Neural crest cell (in vitro differentiated cells): ENCODE measurements at regions not wholly inside any gene's neighbourhood (a gene's known extent, or its start where the extent isn't known, plus 50 kb on each side); places are given as distances from the start of the nearest gene placed in this dataset.

Source experiments
- DNase-seq: peaks from one replicate; pipeline ENCODE4 v3.0.0; 2021; ENCODE audit warnings: low read depth, mixed read lengths, low spot score
- H3K27ac Mint-ChIP-seq: one replicate; pipeline ENCODE4 v1.8.0; 2021; ENCODE audit warnings: mild to moderate bottlenecking, mixed read lengths; ENCODE audit not compliant: unreplicated experiment
- H3K27me3 Mint-ChIP-seq: 2 replicates; pipeline ENCODE4 v1.8.0; 2021; ENCODE audit warnings: low read depth, mild to moderate bottlenecking, mixed read lengths
- H3K36me3 Mint-ChIP-seq: 2 replicates; pipeline ENCODE4 v1.8.0; 2021; ENCODE audit warnings: low read depth, mild to moderate bottlenecking, mixed read lengths
- H3K4me1 Mint-ChIP-seq: 2 replicates; pipeline ENCODE4 v1.8.0; 2021; ENCODE audit warnings: mixed read lengths
- H3K4me3 Mint-ChIP-seq: one replicate; pipeline ENCODE4 v1.8.0; 2021; ENCODE audit warnings: mild to moderate bottlenecking, mixed read lengths
- H3K9me3 Mint-ChIP-seq: 2 replicates; pipeline ENCODE4 v1.8.0; 2021; ENCODE audit warnings: mixed read lengths
- TF ChIP-seq, protein P1 (sequence below): fragments of 200-600 bp; sonication (generic); conservative IDR thresholded peaks from 2 replicates; pipeline ENCODE4 v1.5.0; 2021; ENCODE audit warnings: antibody characterized with exemption, mild to moderate bottlenecking

DNA sequence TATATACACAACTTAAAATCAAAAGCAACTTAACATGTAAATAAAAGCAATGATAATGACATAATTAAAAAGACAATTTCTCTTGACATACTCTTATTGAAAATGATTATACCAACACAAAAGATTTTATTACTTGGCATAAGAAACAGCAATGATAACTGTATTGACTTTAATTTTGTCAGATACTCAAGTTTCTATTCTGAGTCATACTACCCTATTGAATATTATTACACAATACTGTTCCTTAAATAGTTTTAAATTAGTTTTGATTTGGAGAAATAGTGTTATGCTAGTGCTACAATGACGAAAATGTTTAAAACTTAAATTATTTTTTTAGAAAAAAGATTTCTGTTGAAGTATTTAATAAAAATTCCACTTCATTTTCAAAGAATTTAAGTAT is 1319.3 kb upstream of the C9orf72 start:
- TF ChIP-seq, protein P1, sequence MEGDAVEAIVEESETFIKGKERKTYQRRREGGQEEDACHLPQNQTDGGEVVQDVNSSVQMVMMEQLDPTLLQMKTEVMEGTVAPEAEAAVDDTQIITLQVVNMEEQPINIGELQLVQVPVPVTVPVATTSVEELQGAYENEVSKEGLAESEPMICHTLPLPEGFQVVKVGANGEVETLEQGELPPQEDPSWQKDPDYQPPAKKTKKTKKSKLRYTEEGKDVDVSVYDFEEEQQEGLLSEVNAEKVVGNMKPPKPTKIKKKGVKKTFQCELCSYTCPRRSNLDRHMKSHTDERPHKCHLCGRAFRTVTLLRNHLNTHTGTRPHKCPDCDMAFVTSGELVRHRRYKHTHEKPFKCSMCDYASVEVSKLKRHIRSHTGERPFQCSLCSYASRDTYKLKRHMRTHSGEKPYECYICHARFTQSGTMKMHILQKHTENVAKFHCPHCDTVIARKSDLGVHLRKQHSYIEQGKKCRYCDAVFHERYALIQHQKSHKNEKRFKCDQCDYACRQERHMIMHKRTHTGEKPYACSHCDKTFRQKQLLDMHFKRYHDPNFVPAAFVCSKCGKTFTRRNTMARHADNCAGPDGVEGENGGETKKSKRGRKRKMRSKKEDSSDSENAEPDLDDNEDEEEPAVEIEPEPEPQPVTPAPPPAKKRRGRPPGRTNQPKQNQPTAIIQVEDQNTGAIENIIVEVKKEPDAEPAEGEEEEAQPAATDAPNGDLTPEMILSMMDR, result no peak

DNA sequence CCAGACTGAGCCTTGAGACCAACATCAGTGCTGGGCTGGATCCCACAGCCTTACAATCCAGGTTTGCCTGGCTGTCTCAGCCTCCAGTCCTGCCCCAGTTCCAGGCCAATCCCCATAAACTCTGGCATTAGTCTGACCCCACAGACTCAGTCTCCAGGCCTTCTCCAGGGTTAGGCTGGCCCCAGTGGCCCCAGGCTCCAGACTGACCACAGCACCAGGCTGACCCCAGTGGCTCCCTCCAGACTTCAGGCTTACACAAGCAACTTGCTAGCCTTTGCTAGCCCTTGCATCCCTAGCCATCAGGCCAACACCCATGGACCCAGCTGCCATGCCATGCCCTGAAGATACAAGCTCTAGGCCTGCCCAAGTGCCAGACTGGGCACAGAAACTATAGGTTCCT is 1326.0 kb upstream of the C9orf72 start:
- H3K27ac Mint-ChIP-seq, result no peak overlapping the region
- H3K27me3 Mint-ChIP-seq, result no peaks in the 10 kb centered on the region
- H3K36me3 Mint-ChIP-seq, result no peaks in the 10 kb centered on the region
- no peaks in the 10 kb centered on the region for H3K9me3 Mint-ChIP-seq
- no peaks in the 10 kb centered on the region for H3K4me1 Mint-ChIP-seq
- H3K4me3 Mint-ChIP-seq, result no peak overlapping the region
- TF ChIP-seq, protein P1, result no peak
- DNase-seq, result no peak

More for the DNA sequence above, 1319.3 kb upstream of the C9orf72 start:
- Mint-ChIP-seq H3K27ac (no peak overlapping the region), H3K4me1 (no peaks in the 10 kb centered on the region), H3K27me3 (no peaks in the 10 kb centered on the region), H3K36me3 (no peaks in the 10 kb centered on the region), H3K4me3 (no peak overlapping the region), H3K9me3 (no peaks in the 10 kb centered on the region)
- no peak for DNase-seq

DNA sequence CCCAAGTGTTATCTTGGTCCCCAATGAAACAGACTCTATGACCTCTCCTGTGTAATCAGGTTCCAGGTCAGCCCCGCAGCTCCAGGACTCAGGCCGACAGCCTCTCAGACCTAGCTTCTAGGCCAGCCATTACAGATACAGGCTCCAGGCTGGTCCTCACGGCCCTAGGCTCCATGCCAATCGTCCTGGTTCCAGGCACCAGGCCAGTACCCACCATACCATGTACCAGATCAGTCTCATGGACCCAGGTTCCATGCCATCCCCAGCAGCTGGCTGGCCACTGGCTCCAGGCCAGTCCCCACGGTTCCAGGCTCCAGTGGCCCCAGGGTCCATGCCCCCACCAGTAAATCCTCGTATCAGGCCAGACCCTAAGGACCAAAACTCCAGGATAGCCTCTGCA is 1326.6 kb upstream of the C9orf72 start:
- H3K9me3 Mint-ChIP-seq, result no peaks in the 10 kb centered on the region
- DNase-seq, result no peak
- TF ChIP-seq, protein P1, result no peak
- no peak overlapping the region for H3K27ac Mint-ChIP-seq
- no peaks in the 10 kb centered on the region for H3K4me1 Mint-ChIP-seq
- no peaks in the 10 kb centered on the region for H3K27me3 Mint-ChIP-seq
- no peaks in the 10 kb centered on the region for H3K36me3 Mint-ChIP-seq
- no peak overlapping the region for H3K4me3 Mint-ChIP-seq

DNA sequence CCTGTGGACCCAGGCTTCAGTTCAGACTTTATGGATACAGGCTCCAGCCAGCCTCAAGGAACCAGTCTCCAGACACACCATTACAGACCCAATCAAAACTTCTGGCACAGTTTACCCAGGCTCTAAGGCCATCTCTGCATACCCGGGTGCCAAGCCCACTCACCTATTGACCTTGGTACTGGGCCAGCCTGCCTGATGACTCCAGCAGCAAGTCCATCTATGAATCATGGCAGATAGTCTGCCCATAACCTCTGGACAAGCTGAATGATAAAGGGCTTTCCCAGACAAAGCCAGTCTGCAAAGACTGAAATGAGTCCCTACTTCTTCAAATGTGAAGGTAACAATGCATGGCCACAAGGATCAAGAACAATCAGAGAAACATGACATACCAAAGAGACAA is 1327.1 kb upstream of the C9orf72 start:
- Mint-ChIP-seq H3K4me1 (no peaks in the 10 kb centered on the region), H3K27me3 (no peaks in the 10 kb centered on the region), H3K36me3 (no peaks in the 10 kb centered on the region), H3K4me3 (no peak overlapping the region), H3K9me3 (no peaks in the 10 kb centered on the region), H3K27ac (no peak overlapping the region)
- TF ChIP-seq, protein P1, result no peak
- DNase-seq, result no peak

DNA sequence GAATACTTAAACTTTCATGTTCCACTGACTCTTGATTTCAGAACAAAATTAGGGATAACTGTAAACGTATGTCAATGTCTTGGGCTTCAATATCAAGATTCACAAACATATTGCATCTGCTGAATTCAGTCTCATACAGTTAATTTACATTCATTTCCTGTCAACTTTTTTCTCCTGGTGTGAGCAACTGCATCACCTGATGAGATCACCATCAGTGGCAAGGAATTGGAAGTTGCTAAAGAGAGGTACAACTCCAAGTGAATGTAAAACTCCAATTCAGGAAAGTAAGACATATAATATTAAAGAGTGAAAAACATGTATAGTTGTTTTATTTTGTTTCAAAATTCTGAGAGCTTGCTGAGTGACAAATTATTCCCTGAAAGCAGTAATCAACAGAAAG is 1336.2 kb upstream of the C9orf72 start:
- no peaks in the 10 kb centered on the region for H3K4me1 Mint-ChIP-seq
- H3K4me3 Mint-ChIP-seq, result no peak overlapping the region
- H3K36me3 Mint-ChIP-seq, result peaks cover 2% of the 10 kb centered on the region
- TF ChIP-seq, protein P1, result no peak
- DNase-seq, result no peak
- no peaks in the 10 kb centered on the region for H3K27me3 Mint-ChIP-seq
- H3K27ac Mint-ChIP-seq, result no peak overlapping the region
- no peaks in the 10 kb centered on the region for H3K9me3 Mint-ChIP-seq

DNA sequence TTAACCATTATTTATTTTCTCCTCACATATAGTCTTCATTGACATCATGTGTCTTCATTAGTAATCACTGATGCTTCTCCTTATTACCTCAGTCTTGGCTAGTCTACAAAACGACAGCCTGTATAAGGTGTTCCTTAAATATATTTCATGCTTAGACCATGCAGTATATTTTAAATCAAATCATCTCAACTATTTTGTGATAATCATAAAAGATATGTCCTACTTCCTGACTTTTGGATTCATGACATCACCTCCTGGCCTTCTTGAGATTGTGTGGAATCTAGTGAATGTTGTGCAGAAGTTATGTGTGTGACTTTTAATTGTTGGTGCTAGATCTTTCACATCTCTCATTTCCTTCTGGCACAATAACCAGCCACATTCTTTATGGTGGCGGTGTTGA is 1339.3 kb upstream of the C9orf72 start:
- H3K4me3 Mint-ChIP-seq, result no peak overlapping the region
- H3K27ac Mint-ChIP-seq, result no peak overlapping the region
- TF ChIP-seq, protein P1, result no peak
- peaks cover 2% of the 10 kb centered on the region for H3K9me3 Mint-ChIP-seq
- no peaks in the 10 kb centered on the region for H3K36me3 Mint-ChIP-seq
- H3K4me1 Mint-ChIP-seq, result no peaks in the 10 kb centered on the region
- DNase-seq, result no peak
- H3K27me3 Mint-ChIP-seq, result no peaks in the 10 kb centered on the region
